ENCODE measurements at regions not wholly inside any gene's neighbourhood (a gene's known extent, or its start where the extent isn't known, plus 50 kb on each side); places are given as distances from the start of the nearest gene placed in this dataset.
"Not testable (repeated sequence)": the region's sequence is repeated elsewhere in the genome, so short reads cannot be mapped to it uniquely, and the experiment has no call there.

DNA sequence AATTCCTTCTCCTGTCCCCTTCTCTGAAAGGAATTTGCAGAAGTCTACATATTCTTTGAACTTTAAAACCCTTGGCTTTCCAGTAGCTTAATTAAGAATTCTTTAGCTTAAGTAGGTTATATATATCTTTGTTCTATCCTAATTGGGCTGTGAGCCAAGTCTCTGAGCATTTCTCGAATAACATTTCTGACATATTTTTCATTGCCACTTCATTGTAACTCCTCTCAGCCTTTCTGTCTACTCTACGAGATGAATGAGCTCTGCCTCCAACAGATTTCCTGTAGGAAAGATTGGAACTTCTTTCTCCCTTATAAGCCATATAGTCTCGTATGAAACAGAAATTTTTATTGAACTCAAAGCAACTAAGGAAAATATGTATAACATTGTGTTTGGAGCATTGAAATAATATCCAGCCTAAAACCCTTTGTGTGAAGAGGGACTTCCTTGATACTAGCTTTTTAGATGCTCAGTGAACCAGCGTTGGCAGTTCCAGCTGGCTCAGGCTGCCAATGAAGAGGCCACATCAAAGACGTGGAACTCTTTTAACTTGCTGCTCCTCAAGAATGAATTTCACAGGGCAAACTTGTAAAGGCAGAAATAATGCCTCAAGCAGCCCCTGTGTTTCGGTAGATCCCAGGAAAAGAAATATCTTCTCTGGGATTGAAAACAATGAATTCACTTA lies 87.7 kb upstream of the NOX3 start:
- DNase-seq, result no peak

DNA sequence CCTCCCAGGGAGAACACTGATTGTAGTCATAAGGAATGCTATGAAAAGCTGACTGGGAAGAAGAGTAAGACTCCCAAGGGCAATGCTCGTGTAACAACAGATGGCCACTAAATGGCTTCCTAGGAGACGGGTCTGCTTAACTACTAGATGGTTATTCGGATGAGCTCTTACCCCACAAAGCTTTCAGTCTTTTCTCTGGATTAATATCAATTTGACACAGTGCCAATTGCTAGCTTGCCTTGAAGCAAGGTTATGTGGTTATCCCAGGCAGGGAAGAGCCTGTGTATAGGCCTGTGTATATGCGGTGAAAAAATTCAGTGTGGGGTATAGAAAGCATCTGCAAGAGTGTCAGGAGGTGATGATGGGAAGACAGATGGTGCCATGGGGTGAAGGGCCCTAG lies 86.4 kb upstream of the NOX3 start:
- no peak for DNase-seq

- DNase-seq, result no peak
These were observed 83.2 kb upstream of the NOX3 start for GRCh38 chr6:155538708-155539390.

- DNase-seq, result no peak
These were observed 79.0 kb upstream of the NOX3 start for GRCh38 chr6:155534678-155535077.

GRCh38 chr6:155530219-155530834 lies 74.7 kb upstream of the NOX3 start:
- DNase-seq, result peak; percentile 42

DNA sequence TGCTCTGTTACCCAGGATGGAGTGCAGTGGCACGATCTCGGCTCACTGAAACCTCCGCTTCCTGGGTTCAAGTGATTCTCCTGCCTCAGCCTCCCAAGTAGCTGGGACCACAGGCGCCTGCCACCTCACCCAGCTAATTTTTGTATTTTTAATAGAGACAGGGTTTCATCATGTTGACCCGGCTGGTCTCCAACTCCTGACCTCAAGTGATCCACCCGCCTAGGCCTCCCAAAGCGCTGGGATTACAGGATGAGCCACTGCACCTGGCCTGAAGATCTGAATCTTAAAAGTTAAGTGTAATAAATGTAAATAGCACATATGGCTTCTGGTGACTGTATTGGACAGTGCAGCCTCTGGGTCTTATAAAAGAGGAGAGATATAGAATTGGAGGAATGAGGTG lies 74.2 kb upstream of the NOX3 start:
- DNase-seq, result not testable (repeated sequence)

GRCh38 chr6:155528982-155529453 lies 73.4 kb upstream of the NOX3 start:
- DNase-seq, result peak; percentile 16

DNA sequence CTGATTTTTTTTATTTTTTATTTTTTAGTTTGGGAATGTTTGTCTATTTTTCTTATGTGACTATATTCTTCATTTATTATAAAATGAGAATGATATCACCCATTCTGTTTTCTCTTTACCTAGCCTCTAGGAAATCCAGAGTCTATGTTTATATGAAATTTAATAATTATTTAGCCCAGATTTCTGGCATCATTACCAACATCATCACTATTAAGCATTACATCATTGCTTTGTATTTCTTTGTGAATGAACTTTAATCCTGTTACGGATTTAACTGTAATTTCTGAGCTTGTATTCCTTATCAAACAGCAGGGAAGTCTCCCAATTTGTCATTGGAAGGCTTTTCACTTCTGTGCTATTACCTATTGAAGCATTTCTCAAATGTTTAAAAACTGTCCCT lies 72.7 kb upstream of the NOX3 start:
- no peak for DNase-seq

DNA sequence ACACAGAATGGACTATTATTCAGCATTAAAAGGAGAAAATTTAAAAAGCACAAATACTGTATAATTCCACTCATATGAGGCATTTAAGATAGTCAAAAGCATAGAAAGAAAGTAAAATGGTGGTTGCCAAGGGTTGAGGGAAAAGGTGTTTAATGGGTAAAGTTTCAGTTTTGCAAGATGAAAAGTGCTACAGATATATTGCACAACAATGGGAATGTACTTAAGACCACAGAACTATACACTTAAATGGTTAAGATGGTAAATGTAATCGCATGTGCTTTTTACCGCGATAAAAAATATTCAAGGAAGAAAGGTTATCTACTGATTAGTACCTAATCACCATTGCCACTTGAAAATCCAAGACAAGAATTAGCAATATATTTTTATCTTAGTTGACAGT lies 71.8 kb upstream of the NOX3 start:
- DNase-seq, result no peak

- DNase-seq, result peak; percentile 55
These were observed 68.4 kb upstream of the NOX3 start for GRCh38 chr6:155523821-155524651.

- no peak for DNase-seq
These were observed 66.1 kb upstream of the NOX3 start for GRCh38 chr6:155521719-155522118.

DNA sequence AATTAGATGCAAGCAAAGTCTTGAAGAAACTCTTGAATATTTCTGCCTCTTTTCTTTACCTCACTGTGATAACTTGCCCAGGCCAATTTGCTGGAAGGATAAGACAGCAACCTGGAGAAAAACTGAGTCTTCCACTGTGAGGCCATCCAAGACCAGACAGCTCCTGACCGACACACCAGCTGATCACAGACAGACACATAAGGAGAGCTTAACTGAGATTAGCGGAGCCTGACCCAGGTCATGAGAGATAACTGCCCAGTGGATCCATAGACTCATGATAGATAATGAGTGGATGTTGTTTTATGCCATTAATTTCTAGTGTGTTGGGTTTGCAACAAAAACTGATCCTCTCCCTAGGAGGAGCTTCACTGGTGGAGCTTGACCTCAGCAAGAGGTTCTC lies 64.4 kb upstream of the NOX3 start:
- DNase-seq, result no peak

DNA sequence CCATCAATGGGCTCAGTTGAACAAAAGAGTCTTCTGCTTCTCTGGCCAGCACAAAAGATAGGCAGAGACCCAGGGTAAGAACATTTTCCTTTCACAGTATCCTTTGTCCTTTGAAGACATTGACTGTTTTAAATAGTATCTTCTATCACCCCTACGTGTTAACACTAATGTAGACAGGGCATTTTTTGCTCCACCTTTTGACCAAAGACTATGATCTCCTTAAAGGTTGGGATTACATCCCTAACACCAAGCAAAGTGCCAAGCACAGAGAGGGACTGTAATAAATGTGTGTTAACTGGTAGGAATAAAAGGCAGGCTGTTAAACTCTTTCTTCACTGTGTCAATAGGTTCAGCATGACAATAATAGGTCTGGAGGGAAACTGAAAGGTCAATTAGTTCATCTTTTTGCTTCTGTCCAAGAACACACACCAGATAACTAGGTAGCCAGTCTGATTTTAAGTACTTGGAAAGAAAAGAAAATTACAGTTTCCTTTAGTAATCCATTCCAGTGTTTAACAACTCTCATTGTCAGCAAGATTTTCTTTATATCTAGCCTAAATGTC lies 63.6 kb upstream of the NOX3 start:
- no peak for DNase-seq

- DNase-seq, result no peak
These were observed 61.7 kb upstream of the NOX3 start for GRCh38 chr6:155517294-155517693.

DNA sequence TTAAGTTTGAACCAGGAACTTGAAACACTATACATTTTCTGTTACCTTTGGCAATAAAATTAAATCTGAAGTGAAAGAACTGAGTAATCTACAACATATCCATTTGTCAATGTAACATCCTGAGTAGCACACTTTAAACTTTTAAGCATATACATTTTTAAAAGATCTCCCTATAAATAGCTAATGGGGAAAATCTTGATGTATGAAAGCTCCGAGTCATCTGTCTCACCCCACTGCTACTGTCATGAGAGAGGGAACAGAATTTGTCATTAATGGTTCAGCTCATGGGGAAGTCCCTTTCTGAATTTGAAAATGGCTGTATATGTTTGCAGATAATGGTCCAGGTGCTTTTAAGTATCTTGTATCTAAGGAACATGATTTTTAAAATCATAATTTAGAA lies 55.2 kb upstream of the NOX3 start:
- DNase-seq, result peak; percentile 14

GRCh38 chr6:155509743-155510475 lies 54.3 kb upstream of the NOX3 start:
- DNase-seq, result no peak

GRCh38 chr6:155505608-155505989 lies 50.0 kb upstream of the NOX3 start:
- DNase-seq, result no peak

Data from activated CD4-positive, alpha-beta T cell treated with anti-CD3 and anti-CD28 coated beads, Interleukin-2, amount 50 U/mL, for 16 hours (primary cell).